ENCODE measurements at regions not wholly inside any gene's neighbourhood (a gene's known extent, or its start where the extent isn't known, plus 50 kb on each side); places are given as distances from the start of the nearest gene placed in this dataset.
"Not testable (repeated sequence)": the region's sequence is repeated elsewhere in the genome, so short reads cannot be mapped to it uniquely, and the experiment has no call there.

DNA sequence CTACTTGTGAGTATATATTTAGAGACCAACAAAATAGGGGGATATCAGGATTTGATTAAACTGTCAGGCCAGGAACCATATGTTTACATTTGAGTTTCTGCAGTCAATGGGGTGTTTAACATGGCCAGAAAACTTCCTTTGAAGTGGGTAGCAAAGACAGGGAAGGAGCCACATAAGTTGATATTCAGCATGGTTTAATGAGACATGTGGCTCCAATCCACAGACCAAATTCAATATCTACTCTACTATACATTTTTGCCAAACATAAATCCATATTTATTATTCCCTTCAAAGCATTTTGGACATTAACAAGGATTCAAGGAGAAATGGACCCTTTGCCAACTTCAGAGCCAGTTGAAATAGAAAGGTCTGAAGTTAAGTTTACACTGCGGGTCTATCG, 99.8 kb downstream of the TAF11L14 start:
- Mint-ChIP-seq H3K27ac (no peak overlapping the region), H3K4me3 (no peak overlapping the region), H3K27me3 (no peaks in the 10 kb centered on the region), H3K36me3 (ENCODE audit: low read depth) (no peaks in the 10 kb centered on the region), H3K9me3 (peaks cover 19% of the 10 kb centered on the region), H3K4me1 (no peaks in the 10 kb centered on the region)
- intact Hi-C loops (cut with micrococcal nuclease), result no loop called here
- DNase-seq, result no peak

DNA sequence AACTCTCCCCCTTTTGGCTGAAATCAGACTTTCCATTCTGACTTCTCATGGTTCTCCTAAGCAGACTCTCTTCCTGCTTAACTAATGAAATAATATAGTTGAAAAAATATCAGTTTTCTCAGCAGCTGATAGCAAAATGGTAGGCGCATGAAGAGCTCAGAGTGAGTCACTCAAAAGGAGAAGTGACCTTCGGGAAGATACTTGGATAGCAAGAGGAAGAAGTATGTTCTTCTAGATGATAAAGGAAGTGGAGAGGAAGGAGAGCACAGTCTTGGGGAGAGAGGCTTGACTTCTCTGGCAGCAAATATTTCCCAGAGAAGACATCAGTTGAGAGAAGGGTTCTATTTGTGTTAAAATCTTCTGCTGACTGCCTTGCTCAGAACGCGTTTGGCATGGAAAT, 101.5 kb downstream of the TAF11L14 start:
- intact Hi-C loops (cut with micrococcal nuclease), result no loop called here
- Mint-ChIP-seq H3K9me3 (peaks cover 18% of the 10 kb centered on the region), H3K4me1 (no peaks in the 10 kb centered on the region), H3K27me3 (no peaks in the 10 kb centered on the region), H3K27ac (no peak overlapping the region), H3K4me3 (no peak overlapping the region), H3K36me3 (ENCODE audit: low read depth) (no peaks in the 10 kb centered on the region)
- no peak for DNase-seq

DNA sequence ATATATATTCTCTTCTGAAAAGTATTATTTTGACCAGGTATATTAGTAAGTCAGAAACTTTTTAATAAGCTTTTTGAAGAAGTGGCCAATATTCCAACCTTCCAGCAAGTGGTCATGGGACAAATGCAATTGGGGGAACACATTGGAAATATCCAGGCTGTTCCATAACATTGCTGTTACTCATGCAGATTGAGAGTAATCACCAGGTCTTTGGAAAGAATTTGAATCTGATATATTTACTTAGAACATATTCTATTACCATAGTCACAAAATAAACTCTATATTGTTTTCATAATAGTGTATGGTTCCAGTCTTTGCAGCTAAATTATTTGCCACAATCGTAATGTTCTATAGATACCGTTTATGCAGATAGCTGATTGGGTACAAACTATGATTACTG, 102.8 kb downstream of the TAF11L14 start:
- H3K27ac Mint-ChIP-seq, result no peak overlapping the region
- no peaks in the 10 kb centered on the region for H3K36me3 Mint-ChIP-seq (ENCODE audit: low read depth)
- H3K4me1 Mint-ChIP-seq, result no peaks in the 10 kb centered on the region
- intact Hi-C loops (cut with micrococcal nuclease), result no loop called here
- H3K9me3 Mint-ChIP-seq, result peaks cover 18% of the 10 kb centered on the region
- H3K27me3 Mint-ChIP-seq, result no peaks in the 10 kb centered on the region
- H3K4me3 Mint-ChIP-seq, result no peak overlapping the region
- DNase-seq, result no peak

DNA sequence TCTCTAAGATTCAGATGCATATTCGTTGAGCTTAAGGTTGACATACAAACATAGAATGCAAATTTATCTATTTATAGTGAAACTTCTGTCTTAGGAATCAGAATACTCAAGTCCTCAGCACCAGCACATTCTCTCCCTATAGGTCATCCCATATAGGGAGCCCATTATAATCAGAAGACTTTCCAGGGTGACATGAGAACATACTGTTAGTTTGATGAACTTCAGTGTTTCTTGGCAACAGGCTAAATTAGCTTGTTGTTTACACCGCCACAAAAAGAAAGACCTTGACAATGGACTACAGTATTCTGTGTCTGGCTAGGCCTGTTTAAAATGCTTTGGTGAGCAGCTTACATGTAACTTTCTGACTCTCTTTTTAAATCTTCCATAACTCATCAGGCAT, 104.2 kb downstream of the TAF11L14 start:
- intact Hi-C loops (cut with micrococcal nuclease), result no loop called here
- no peak for DNase-seq
- H3K27me3 Mint-ChIP-seq, result no peaks in the 10 kb centered on the region
- no peak overlapping the region for H3K27ac Mint-ChIP-seq
- H3K4me3 Mint-ChIP-seq, result no peak overlapping the region
- H3K9me3 Mint-ChIP-seq, result peaks cover 18% of the 10 kb centered on the region
- H3K4me1 Mint-ChIP-seq, result no peaks in the 10 kb centered on the region
- H3K36me3 Mint-ChIP-seq (ENCODE audit: low read depth), result no peaks in the 10 kb centered on the region

DNA sequence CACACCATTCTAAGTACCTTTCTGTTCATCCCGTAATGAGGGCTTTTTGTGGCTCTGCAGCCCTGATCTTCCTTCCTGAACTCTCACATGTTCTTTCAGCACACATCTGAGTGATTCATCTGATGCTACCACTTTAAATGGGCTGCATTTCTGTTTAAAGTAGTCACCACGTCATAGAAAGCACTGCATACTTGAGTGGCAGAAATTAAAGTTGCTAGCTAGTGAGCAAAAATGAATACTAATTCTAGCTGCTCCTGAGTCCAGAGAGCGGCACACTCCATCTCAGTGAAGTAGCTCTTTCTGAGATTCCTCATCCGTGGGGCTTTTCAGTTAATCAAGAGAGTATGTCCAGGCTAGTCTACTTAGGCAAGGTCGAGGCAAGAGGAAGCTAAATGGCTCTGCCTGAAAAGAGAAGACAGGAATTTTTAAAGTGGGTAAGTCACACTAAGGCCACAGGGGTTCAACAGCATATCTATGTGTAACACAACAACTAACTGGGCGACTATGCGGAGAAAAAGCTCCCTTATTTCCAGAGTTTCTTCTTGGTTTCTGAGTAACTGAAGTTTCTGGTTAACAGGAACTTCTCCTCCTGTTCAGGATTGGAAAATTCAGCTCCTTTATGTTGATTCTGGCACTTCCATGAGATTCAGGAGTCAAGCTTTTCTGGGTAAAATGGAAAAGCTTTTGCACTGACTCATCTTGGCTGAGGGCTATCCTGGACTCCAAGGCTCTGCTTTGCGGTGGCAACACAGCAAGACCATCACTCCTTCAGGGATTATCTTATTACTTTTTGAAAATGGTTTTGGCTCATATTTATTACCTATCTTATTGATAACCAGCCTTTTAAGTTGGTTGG, 109.5 kb downstream of the TAF11L14 start:
- no peaks in the 10 kb centered on the region for H3K27me3 Mint-ChIP-seq
- H3K4me3 Mint-ChIP-seq, result no peak overlapping the region
- no peak overlapping the region for H3K27ac Mint-ChIP-seq
- no peak for DNase-seq
- no peaks in the 10 kb centered on the region for H3K4me1 Mint-ChIP-seq
- peaks cover 9% of the 10 kb centered on the region for H3K9me3 Mint-ChIP-seq
- intact Hi-C loops (cut with micrococcal nuclease), result no loop called here
- no peaks in the 10 kb centered on the region for H3K36me3 Mint-ChIP-seq (ENCODE audit: low read depth)

DNA sequence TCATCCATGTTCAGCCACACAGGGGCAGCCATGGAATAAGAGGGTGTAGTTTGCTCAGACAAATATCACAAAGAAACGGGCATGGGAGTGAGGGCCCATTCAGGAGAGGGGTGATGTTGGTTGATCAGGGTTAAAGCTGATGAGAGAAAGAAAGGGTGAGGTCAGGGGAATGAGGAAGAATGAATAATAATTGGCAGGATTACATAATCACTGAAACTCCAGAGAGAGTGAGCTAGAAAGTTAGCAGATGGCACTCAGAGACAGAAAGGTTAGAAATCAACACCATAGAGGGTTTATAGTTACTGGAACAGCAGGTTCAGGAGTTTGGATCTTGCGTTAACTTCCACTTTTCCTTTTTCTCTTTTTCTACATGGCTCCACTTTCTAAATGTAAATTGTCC, 113.9 kb downstream of the TAF11L14 start:
- Mint-ChIP-seq H3K27me3 (no peaks in the 10 kb centered on the region), H3K4me1 (no peaks in the 10 kb centered on the region), H3K36me3 (ENCODE audit: low read depth) (no peaks in the 10 kb centered on the region), H3K4me3 (no peak overlapping the region), H3K27ac (no peak overlapping the region), H3K9me3 (peaks cover 6% of the 10 kb centered on the region)
- intact Hi-C loops (cut with micrococcal nuclease), result no loop called here
- no peak for DNase-seq

DNA sequence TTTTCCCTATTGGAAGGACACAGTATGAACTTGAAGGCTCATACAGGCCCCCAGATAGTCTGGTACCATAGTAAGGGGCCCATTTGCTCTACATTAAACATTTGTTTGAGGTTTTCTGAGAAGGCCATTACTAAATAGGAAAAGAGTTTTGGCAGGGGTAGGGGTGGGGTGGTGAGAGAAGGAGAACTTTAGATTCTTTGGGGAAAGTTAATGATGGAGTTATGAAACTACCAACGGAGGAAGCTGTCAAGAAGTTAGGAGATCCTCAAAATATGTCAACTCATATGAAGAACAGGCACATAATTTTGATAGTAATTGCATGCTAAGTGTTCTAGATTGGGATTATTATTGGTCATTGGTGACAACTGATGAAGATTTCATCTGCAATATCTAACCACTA, 114.7 kb downstream of the TAF11L14 start:
- Mint-ChIP-seq H3K4me1 (no peaks in the 10 kb centered on the region), H3K9me3 (peaks cover 6% of the 10 kb centered on the region), H3K36me3 (ENCODE audit: low read depth) (no peaks in the 10 kb centered on the region), H3K4me3 (no peak overlapping the region), H3K27me3 (no peaks in the 10 kb centered on the region), H3K27ac (no peak overlapping the region)
- DNase-seq, result no peak
- intact Hi-C loops (cut with micrococcal nuclease), result no loop called here

DNA sequence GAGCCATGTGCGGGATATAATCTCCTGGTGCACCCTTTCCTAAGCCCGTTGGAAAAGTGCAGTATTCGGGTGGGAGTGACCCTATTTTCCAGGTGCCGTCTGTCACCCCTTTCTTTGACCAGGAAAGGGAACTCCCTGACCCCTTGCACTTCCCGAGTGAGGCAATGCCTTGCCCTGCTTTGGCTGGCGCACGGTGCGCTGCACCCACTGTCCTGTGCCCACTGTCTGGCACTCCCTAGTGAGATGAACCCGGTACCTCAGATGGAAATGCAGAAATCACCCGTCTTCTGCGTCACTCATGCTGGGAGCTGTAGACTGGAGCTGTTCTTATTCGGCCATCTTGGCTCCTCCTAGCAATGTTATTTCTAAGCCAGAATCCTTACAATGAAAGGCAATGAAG, 121.1 kb downstream of the TAF11L14 start:
- H3K4me1 Mint-ChIP-seq; intact Hi-C loops (cut with micrococcal nuclease); H3K9me3 Mint-ChIP-seq; H3K27me3 Mint-ChIP-seq; H3K36me3 Mint-ChIP-seq (ENCODE audit: low read depth); H3K4me3 Mint-ChIP-seq; DNase-seq; H3K27ac Mint-ChIP-seq: not testable (repeated sequence)

DNA sequence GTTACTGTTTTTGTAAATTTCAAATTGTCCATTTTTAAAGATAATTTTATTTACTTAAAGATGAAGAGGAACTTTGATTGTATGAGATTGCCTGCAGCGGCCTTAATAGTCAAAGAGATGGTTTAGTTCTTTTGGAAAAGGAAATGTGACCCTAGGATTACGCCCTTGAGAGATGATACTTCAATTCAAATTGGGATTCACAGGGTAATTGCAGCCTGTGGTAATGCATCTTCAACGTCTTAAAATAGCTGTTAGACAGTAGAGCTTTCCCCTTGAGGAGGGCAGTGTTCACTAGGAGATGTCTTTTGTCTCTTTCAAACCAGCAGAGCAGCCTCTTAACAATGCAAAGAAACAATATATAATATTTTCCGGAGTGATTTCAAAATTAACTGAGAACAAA, 127.1 kb downstream of the TAF11L14 start:
- Mint-ChIP-seq H3K4me1 (no peaks in the 10 kb centered on the region), H3K4me3 (no peak overlapping the region), H3K9me3 (peaks cover 6% of the 10 kb centered on the region), H3K27ac (no peak overlapping the region), H3K36me3 (ENCODE audit: low read depth) (no peaks in the 10 kb centered on the region), H3K27me3 (no peaks in the 10 kb centered on the region)
- intact Hi-C loops (cut with micrococcal nuclease), result no loop called here
- DNase-seq, result no peak

DNA sequence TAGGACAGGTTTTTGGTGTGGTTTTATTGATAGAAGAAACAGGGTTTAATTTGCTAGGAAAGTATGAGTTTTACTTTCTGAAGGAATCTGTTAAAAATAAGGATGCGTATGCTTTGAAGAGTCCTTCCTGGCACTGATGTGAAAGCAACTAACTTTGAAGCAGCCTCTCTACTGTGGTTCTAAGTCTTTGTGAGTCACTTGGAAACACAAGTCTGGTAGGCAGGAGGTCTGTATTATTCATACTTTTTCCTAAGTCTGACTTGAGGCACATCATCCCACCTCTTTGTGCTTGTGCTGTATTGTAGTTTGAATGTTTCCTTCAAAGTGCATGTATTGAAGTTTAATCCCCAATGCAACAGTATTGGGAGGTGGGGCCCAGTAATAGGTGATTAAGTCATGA, 129.0 kb downstream of the TAF11L14 start:
- H3K27me3 Mint-ChIP-seq, result no peaks in the 10 kb centered on the region
- intact Hi-C loops (cut with micrococcal nuclease), result no loop called here
- DNase-seq, result no peak
- H3K4me3 Mint-ChIP-seq, result no peak overlapping the region
- no peak overlapping the region for H3K27ac Mint-ChIP-seq
- H3K4me1 Mint-ChIP-seq, result no peaks in the 10 kb centered on the region
- H3K9me3 Mint-ChIP-seq, result peaks cover 6% of the 10 kb centered on the region
- no peaks in the 10 kb centered on the region for H3K36me3 Mint-ChIP-seq (ENCODE audit: low read depth)

DNA sequence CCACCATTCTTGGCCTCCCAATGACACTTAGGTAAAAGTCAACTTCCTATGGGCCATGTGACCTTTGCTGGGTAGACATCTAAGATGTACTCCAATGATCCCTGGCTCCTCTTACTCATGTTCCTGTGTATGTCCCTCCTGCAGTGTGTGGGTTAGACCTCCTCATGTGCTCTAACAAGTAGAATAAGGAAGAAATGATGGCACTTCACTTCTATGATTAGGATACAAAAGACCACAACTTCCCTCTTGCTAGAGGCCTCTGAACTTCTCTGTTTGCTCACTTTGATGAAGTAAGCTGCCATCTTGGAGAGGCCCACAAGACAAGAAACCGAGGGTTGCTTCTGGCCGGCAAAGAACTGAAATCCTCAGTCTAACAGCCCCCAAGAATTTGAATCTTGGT, 131.8 kb downstream of the TAF11L14 start:
- H3K9me3 Mint-ChIP-seq, result no peaks in the 10 kb centered on the region
- H3K27ac Mint-ChIP-seq, result no peak overlapping the region
- H3K27me3 Mint-ChIP-seq, result no peaks in the 10 kb centered on the region
- no peaks in the 10 kb centered on the region for H3K36me3 Mint-ChIP-seq (ENCODE audit: low read depth)
- intact Hi-C loops (cut with micrococcal nuclease), result no loop called here
- H3K4me1 Mint-ChIP-seq, result no peaks in the 10 kb centered on the region
- DNase-seq, result no peak
- H3K4me3 Mint-ChIP-seq, result no peak overlapping the region

DNA sequence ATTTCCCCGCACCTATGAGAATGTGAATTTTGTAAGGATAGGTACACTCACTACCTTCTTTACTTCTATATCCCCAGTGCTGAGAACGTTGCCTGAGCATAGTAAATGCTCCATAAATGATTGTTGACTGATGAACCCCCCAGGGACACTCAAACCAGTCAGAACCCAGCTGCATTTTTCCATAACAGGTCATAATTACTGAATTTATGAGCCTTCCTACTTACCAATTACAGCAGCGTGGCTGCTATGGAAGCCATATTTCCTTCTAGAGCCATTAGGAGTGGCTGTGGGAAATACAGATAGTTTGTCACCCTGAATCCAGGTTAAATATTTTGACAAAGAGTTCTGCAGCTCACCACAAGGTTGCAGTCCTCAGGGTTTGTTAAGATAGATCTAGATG, 135.0 kb downstream of the TAF11L14 start:
- Mint-ChIP-seq H3K27me3 (no peaks in the 10 kb centered on the region), H3K4me3 (no peak overlapping the region), H3K9me3 (peaks cover 4% of the 10 kb centered on the region), H3K36me3 (ENCODE audit: low read depth) (no peaks in the 10 kb centered on the region), H3K27ac (no peak overlapping the region), H3K4me1 (no peaks in the 10 kb centered on the region)
- no peak for DNase-seq
- intact Hi-C loops (cut with micrococcal nuclease), result no loop called here

DNA sequence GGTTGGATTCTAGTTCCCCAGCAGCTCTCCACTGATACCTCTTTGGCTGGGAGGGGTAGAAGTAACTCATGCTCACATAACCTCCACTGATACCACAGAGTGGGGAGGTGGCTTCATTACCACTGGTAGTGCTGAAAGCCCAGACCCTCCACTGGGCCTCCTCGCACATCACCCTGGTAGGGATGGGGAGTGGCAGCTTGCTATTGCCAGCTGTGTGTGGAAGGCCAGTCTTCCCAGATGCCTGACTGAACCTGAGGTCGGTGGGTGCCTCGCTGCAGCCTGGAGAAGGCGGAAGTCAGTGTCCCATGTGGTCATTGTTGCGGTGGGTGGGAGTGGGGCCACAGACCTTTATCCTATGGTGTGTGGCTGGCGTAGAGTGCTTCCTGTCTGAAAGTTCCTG, 138.0 kb downstream of the TAF11L14 start:
- H3K36me3 Mint-ChIP-seq (ENCODE audit: low read depth), result no peaks in the 10 kb centered on the region
- no peak for DNase-seq
- intact Hi-C loops (cut with micrococcal nuclease), result no loop called here
- no peak overlapping the region for H3K4me3 Mint-ChIP-seq
- no peak overlapping the region for H3K27ac Mint-ChIP-seq
- peaks cover 4% of the 10 kb centered on the region for H3K9me3 Mint-ChIP-seq
- no peaks in the 10 kb centered on the region for H3K27me3 Mint-ChIP-seq
- no peaks in the 10 kb centered on the region for H3K4me1 Mint-ChIP-seq

DNA sequence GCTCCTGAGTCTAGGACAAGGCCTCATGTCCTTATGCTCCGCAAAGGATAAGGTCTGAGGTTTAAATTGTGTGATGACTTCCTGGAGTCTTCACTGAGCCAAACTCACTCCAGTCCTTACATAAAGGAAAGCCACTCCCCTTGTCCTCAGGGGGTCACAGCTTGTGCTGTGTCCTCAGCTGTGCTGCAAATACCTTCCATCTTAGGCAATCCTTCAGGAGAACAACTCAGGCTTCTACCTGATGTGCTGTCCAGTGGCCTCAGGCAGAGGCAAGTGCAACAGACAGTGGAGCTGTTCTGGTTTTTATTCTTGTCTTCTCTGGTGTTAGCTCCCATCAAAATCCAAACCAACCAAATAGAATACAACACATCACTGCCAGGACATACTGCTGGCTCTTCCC, 151.5 kb downstream of the TAF11L14 start:
- no peak overlapping the region for H3K4me3 Mint-ChIP-seq
- intact Hi-C loops (cut with micrococcal nuclease), result no loop called here

DNA sequence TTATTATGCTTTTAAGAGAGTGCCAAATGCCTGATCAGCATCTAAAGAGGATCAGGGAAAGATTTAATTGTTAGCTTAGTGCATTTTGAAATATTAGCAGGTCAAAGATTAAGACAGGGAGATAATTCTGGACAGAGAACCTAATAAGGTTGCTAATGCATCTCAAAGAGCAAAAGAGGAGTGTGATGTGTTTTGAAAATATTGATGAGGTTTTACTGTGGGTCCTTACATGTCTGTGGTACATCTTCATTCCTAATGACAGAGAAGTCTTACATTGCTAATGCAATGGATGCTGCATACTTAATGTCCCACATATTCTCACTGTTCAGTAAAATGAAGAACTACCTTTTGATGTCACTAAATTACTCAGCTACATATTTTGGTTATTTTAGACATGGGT, 154.1 kb downstream of the TAF11L14 start:
- H3K27me3 Mint-ChIP-seq, result no peaks in the 10 kb centered on the region
- H3K36me3 Mint-ChIP-seq (ENCODE audit: low read depth), result no peaks in the 10 kb centered on the region
- intact Hi-C loops (cut with micrococcal nuclease), result no loop called here
- H3K27ac Mint-ChIP-seq, result no peak overlapping the region
- H3K4me3 Mint-ChIP-seq, result no peak overlapping the region
- H3K9me3 Mint-ChIP-seq, result peaks cover 7% of the 10 kb centered on the region
- no peaks in the 10 kb centered on the region for H3K4me1 Mint-ChIP-seq
- DNase-seq, result no peak

More for the DNA sequence above, 151.5 kb downstream of the TAF11L14 start:
- peaks cover 7% of the 10 kb centered on the region for H3K9me3 Mint-ChIP-seq
- H3K36me3 Mint-ChIP-seq (ENCODE audit: low read depth), result no peaks in the 10 kb centered on the region
- DNase-seq, result no peak
- H3K27me3 Mint-ChIP-seq, result no peaks in the 10 kb centered on the region
- no peak overlapping the region for H3K27ac Mint-ChIP-seq
- H3K4me1 Mint-ChIP-seq, result no peaks in the 10 kb centered on the region

Data from activated CD4-positive, alpha-beta T cell treated with anti-CD3 and anti-CD28 coated beads, Interleukin-2, amount 10 ng/mL, durations not matched to agents 24 days and 14 days (primary cell).